Spleen (tissue), 7 donors: ENCODE measurements at regions not wholly inside any gene's neighbourhood (a gene's known extent, or its start where the extent isn't known, plus 50 kb on each side); places are given as distances from the start of the nearest gene placed in this dataset.

Experiments
- CTCF ChIP-seq, 11 experiments: fragments of 200-600 bp in 7 of 11; fragments of 450-650 bp in 4 of 11; sonication (generic) in 4 of 11; IDR thresholded peaks in 8 of 11; conservative IDR thresholded peaks in 3 of 11; 1 replicate in 7 of 11; 2 replicates in 4 of 11; pipeline versions ENCODE4 v1.4.0 to v1.8.0; 2016 to 2021; ENCODE audit warnings: antibody characterized with exemption in 11 of 11, inconsistent platforms in 4 of 11, mild to moderate bottlenecking in 1 of 11
- POLR2A ChIP-seq, 3 donors: fragments of 450-650 bp; IDR thresholded peaks; one replicate each; pipeline ENCODE4 v1.5.1; 2017; ENCODE audit warnings: antibody characterized with exemption in 3 of 3, mild to moderate bottlenecking in 1 of 3
- POLR2AphosphoS5 ChIP-seq, 3 donors: sonication (generic); formaldehyde crosslinking; IDR thresholded peaks; one replicate each; pipeline ENCODE4 v1.5.1; 2017; ENCODE audit warnings: antibody characterized with exemption in 3 of 3
- donor health status: DM: no; HTN: no; CAD: no; lungs with moderate emphysema.
- donor health status: DM: no; HTN: no; CAD: no.
- donor health status: DM: no; HTN: no; CAD: no.

DNA sequence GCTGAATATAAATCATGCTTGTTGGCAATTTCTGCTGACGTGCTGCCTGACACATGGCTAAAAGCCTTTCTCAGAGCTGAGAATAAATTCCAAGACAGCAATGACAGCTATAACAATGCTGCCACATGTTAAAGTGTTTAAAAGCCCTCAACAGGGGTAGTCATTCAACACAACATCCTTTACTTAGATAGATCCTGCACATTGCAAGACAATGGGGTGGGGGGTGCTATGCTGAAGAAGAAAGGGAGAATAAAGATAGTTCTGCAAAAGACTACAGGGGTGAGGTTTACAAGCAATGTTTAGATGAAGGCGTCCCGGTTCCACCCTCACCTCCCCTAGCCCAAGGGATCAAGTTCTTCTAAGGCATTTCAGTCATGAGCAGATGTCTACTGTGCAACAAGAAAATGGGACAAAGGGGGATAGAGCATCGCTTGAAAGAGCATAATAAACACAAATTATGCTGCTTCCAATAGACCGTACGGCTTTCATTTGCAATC, 291.0 kb upstream of the ACVR2A start:
- TF ChIP-seq CTCF (IDR thresholded peaks at IDR 0.05 in 8 of 11, conservative IDR thresholded peaks at IDR 0.05 in 3 of 11) (no peak), POLR2A (IDR thresholded peaks at IDR 0.05) (no peak), POLR2AphosphoS5 (IDR thresholded peaks at IDR 0.05) (no peak)
